ENCODE measurements at regions not wholly inside any gene's neighbourhood (a gene's known extent, or its start where the extent isn't known, plus 50 kb on each side); places are given as distances from the start of the nearest gene placed in this dataset.

DNA sequence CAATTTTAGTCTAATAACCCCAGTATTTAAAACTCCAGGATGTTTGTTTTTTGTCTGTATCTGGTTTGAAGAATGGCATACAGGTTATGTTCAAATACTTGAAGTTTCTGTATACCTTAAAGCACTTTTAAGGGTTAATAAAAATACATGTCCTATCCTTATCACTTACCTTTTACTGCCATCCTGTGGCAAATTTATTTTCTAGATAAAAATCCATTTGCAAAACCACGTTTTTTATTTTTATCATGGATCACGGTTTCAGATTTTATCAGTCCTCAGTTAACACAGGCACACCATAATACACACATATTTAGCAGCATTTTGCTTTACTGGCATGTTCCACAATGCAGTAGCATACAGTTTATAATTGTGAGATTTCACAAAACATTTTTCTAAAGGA lies 113.3 kb upstream of the H2AZ1 start:
- TF ChIP-seq CTCF (IDR thresholded peaks at IDR 0.05; ENCODE audit: poor library complexity) (peak; percentile 17), EZH2 (IDR thresholded peaks at IDR 0.05; ENCODE audit: borderline replicate concordance) (no peak)
